ENCODE measurements at regions not wholly inside any gene's neighbourhood (a gene's known extent, or its start where the extent isn't known, plus 50 kb on each side); places are given as distances from the start of the nearest gene placed in this dataset.

DNA sequence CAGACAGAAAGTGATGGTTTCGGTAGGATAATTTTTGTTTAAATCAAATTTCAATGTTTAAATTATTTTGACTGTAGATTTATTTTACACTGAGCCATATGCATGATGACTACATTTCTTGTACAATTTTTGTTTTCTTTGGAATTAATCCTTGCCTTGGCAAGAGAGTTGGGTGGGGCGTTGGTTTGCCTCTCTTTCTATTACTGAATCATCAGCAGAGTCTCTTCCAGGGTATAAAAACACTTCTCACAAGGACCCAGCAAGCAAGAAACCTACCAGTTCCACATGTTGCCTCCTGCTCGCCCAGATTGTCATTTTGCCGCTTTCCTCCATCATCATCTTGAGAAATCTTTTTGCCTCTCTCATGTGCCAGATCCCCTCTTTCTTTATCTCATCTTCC is 455.0 kb upstream of the DMAC1 start:
- TF ChIP-seq TCF4 (CRISPR knock-in tag; IDR thresholded peaks at IDR 0.05; ENCODE audit: borderline replicate concordance) (no peak), ESRRG (CRISPR knock-in tag; IDR thresholded peaks at IDR 0.05) (no peak), ZNF565 (CRISPR knock-in tag; conservative IDR thresholded peaks at IDR 0.05; ENCODE audit: low read depth) (no peak), ZC3H10 (CRISPR knock-in tag; IDR thresholded peaks at IDR 0.05) (no peak), SNAI2 (CRISPR knock-in tag; IDR thresholded peaks at IDR 0.05) (no peak), ZFP30 (CRISPR knock-in tag; IDR thresholded peaks at IDR 0.05) (no peak), ARNTL (CRISPR knock-in tag; IDR thresholded peaks at IDR 0.05; ENCODE audit: borderline replicate concordance, low read depth) (no peak)
- TF ChIP-seq, protein P1, sequence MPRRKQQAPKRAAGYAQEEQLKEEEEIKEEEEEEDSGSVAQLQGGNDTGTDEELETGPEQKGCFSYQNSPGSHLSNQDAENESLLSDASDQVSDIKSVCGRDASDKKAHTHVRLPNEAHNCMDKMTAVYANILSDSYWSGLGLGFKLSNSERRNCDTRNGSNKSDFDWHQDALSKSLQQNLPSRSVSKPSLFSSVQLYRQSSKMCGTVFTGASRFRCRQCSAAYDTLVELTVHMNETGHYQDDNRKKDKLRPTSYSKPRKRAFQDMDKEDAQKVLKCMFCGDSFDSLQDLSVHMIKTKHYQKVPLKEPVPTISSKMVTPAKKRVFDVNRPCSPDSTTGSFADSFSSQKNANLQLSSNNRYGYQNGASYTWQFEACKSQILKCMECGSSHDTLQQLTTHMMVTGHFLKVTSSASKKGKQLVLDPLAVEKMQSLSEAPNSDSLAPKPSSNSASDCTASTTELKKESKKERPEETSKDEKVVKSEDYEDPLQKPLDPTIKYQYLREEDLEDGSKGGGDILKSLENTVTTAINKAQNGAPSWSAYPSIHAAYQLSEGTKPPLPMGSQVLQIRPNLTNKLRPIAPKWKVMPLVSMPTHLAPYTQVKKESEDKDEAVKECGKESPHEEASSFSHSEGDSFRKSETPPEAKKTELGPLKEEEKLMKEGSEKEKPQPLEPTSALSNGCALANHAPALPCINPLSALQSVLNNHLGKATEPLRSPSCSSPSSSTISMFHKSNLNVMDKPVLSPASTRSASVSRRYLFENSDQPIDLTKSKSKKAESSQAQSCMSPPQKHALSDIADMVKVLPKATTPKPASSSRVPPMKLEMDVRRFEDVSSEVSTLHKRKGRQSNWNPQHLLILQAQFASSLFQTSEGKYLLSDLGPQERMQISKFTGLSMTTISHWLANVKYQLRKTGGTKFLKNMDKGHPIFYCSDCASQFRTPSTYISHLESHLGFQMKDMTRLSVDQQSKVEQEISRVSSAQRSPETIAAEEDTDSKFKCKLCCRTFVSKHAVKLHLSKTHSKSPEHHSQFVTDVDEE (CRISPR knock-in tag; IDR thresholded peaks at IDR 0.05), result no peak
- TF ChIP-seq, protein P2, sequence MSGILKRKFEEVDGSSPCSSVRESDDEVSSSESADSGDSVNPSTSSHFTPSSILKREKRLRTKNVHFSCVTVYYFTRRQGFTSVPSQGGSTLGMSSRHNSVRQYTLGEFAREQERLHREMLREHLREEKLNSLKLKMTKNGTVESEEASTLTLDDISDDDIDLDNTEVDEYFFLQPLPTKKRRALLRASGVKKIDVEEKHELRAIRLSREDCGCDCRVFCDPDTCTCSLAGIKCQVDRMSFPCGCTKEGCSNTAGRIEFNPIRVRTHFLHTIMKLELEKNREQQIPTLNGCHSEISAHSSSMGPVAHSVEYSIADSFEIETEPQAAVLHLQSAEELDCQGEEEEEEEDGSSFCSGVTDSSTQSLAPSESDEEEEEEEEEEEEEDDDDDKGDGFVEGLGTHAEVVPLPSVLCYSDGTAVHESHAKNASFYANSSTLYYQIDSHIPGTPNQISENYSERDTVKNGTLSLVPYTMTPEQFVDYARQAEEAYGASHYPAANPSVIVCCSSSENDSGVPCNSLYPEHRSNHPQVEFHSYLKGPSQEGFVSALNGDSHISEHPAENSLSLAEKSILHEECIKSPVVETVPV (CRISPR knock-in tag; IDR thresholded peaks at IDR 0.05), result no peak

All from SK-N-SH treated with all-trans-retinoic acid at 6 μM for 48 hours (cell line).